ENCODE measurements at regions not wholly inside any gene's neighbourhood (a gene's known extent, or its start where the extent isn't known, plus 50 kb on each side); places are given as distances from the start of the nearest gene placed in this dataset.
"Not testable (repeated sequence)": the region's sequence is repeated elsewhere in the genome, so short reads cannot be mapped to it uniquely, and the experiment has no call there.

DNA sequence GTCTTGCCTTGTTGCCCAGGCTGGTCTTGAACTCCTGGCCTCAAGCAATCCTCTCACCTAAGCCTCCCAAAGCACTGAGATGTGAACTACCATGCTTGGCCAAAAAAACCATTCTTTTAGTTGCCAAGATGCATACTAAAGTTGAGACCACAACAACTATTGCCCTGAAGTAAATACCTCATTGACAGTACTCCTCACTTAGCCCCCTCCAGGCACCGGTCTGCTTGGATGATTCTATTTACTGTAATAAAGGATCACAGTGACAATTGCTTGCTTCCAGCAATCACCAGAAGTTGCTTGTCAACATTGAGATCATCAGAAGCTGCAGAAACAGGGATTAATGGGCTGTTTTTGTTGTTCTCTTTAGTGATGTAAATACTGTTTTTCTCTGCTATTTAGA, 97.1 kb downstream of the CDRT15L2 start:
- TF ChIP-seq, protein P1, sequence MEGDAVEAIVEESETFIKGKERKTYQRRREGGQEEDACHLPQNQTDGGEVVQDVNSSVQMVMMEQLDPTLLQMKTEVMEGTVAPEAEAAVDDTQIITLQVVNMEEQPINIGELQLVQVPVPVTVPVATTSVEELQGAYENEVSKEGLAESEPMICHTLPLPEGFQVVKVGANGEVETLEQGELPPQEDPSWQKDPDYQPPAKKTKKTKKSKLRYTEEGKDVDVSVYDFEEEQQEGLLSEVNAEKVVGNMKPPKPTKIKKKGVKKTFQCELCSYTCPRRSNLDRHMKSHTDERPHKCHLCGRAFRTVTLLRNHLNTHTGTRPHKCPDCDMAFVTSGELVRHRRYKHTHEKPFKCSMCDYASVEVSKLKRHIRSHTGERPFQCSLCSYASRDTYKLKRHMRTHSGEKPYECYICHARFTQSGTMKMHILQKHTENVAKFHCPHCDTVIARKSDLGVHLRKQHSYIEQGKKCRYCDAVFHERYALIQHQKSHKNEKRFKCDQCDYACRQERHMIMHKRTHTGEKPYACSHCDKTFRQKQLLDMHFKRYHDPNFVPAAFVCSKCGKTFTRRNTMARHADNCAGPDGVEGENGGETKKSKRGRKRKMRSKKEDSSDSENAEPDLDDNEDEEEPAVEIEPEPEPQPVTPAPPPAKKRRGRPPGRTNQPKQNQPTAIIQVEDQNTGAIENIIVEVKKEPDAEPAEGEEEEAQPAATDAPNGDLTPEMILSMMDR (IDR thresholded peaks at IDR 0.05), result not testable (repeated sequence)
- TF ChIP-seq POLR2A, EP300, POLR2AphosphoS5 (IDR thresholded peaks at IDR 0.05): not testable (repeated sequence)
